Osteocyte (in vitro differentiated cells): ENCODE measurements at regions not wholly inside any gene's neighbourhood (a gene's known extent, or its start where the extent isn't known, plus 50 kb on each side); places are given as distances from the start of the nearest gene placed in this dataset.

ENCODE experiments used
- DNase-seq: peaks from one replicate; pipeline ENCODE4 v3.0.0; 2021; ENCODE audit warnings: mixed read lengths; ENCODE audit not compliant: unreplicated experiment; ENCODE audit errors: extremely low spot score
- H3K27ac Mint-ChIP-seq: one replicate; pipeline ENCODE4 v1.8.0; 2021; ENCODE audit warnings: mild to moderate bottlenecking, mixed read lengths; ENCODE audit not compliant: unreplicated experiment
- H3K27me3 Mint-ChIP-seq: one replicate; pipeline ENCODE4 v1.8.0; 2021; ENCODE audit warnings: mixed read lengths; ENCODE audit not compliant: unreplicated experiment
- H3K36me3 Mint-ChIP-seq: one replicate; pipeline ENCODE4 v1.8.0; 2021; ENCODE audit warnings: mixed read lengths; ENCODE audit not compliant: unreplicated experiment
- H3K4me1 Mint-ChIP-seq: one replicate; pipeline ENCODE4 v1.8.0; 2021; ENCODE audit warnings: mixed read lengths; ENCODE audit not compliant: unreplicated experiment
- H3K4me3 Mint-ChIP-seq: one replicate; pipeline ENCODE4 v1.8.0; 2021; ENCODE audit warnings: mild to moderate bottlenecking, moderate library complexity, mixed read lengths; ENCODE audit not compliant: unreplicated experiment
- H3K9me3 Mint-ChIP-seq: one replicate; pipeline ENCODE4 v1.8.0; 2021; ENCODE audit warnings: mixed read lengths; ENCODE audit not compliant: unreplicated experiment
- CTCF ChIP-seq: fragments of 200-600 bp; sonication (generic); IDR thresholded peaks from 2 replicates; pipeline ENCODE4 v1.5.0; 2021; ENCODE audit warnings: antibody characterized with exemption, mild to moderate bottlenecking, moderate library complexity

- H3K27ac Mint-ChIP-seq, result no peak overlapping the region
- peaks cover 12% of the 10 kb centered on the region for H3K27me3 Mint-ChIP-seq
- H3K36me3 Mint-ChIP-seq, result no peaks in the 10 kb centered on the region
- no peaks in the 10 kb centered on the region for H3K9me3 Mint-ChIP-seq
- H3K4me1 Mint-ChIP-seq, result no peaks in the 10 kb centered on the region
- no peak for TF ChIP-seq CTCF
- no peak for DNase-seq
- H3K4me3 Mint-ChIP-seq, result no peak overlapping the region
These were observed 194.8 kb downstream of the KIT start for GRCh38 chr4:54852602-54853001.

- H3K36me3 Mint-ChIP-seq, result no peaks in the 10 kb centered on the region
- no peaks in the 10 kb centered on the region for H3K9me3 Mint-ChIP-seq
- no peak overlapping the region for H3K27ac Mint-ChIP-seq
- H3K4me3 Mint-ChIP-seq, result no peak overlapping the region
- H3K4me1 Mint-ChIP-seq, result no peaks in the 10 kb centered on the region
- no peak for DNase-seq
- peaks cover 6% of the 10 kb centered on the region for H3K27me3 Mint-ChIP-seq
- no peak for TF ChIP-seq CTCF
These were observed 194.3 kb downstream of the KIT start for GRCh38 chr4:54852054-54852453.

GRCh38 chr4:54844911-54845310, 187.2 kb downstream of the KIT start:
- TF ChIP-seq CTCF, result no peak
- peaks cover 2% of the 10 kb centered on the region for H3K27me3 Mint-ChIP-seq
- no peaks in the 10 kb centered on the region for H3K9me3 Mint-ChIP-seq
- no peaks in the 10 kb centered on the region for H3K36me3 Mint-ChIP-seq
- H3K27ac Mint-ChIP-seq, result no peak overlapping the region
- no peak for DNase-seq
- peaks cover 7% of the 10 kb centered on the region for H3K4me1 Mint-ChIP-seq
- H3K4me3 Mint-ChIP-seq, result no peak overlapping the region

- TF ChIP-seq CTCF, result no peak
- Mint-ChIP-seq H3K4me1 (peaks cover 7% of the 10 kb centered on the region), H3K9me3 (no peaks in the 10 kb centered on the region), H3K27me3 (peaks cover 2% of the 10 kb centered on the region), H3K27ac (no peak overlapping the region), H3K36me3 (no peaks in the 10 kb centered on the region), H3K4me3 (no peak overlapping the region)
- DNase-seq, result no peak
These were observed 186.2 kb downstream of the KIT start for GRCh38 chr4:54843946-54844345.

- Mint-ChIP-seq H3K27me3 (peaks cover 2% of the 10 kb centered on the region), H3K4me3 (no peak overlapping the region), H3K36me3 (no peaks in the 10 kb centered on the region)
These were observed 185.3 kb downstream of the KIT start for GRCh38 chr4:54843106-54843505.

More at GRCh38 chr4:54843106-54843505, 185.3 kb downstream of the KIT start:
- Mint-ChIP-seq H3K4me1 (peaks cover 10% of the 10 kb centered on the region), H3K27ac (no peak overlapping the region), H3K9me3 (no peaks in the 10 kb centered on the region)
- no peak for DNase-seq
- no peak for TF ChIP-seq CTCF
